Activated CD4-positive, CD25-positive, alpha-beta regulatory T cell treated with anti-CD3 and anti-CD28 coated beads, Interleukin-2, amount 50 U/mL, for 24 hours (primary cell): ENCODE measurements at regions not wholly inside any gene's neighbourhood (a gene's known extent, or its start where the extent isn't known, plus 50 kb on each side); places are given as distances from the start of the nearest gene placed in this dataset.

Experiments
- ATAC-seq, 2 donors: fragments of 150-1000 bp; cut with Tn5 transposase; one replicate each; pipeline ENCODE4 v1.10.0; 2021; ENCODE audit warnings: mild to moderate bottlenecking in 1 of 2, moderate library complexity in 1 of 2

GRCh38 chr15:95350908-95351307 lies 979.6 kb upstream of the NR2F2 start:
- ATAC-seq = no peak

DNA sequence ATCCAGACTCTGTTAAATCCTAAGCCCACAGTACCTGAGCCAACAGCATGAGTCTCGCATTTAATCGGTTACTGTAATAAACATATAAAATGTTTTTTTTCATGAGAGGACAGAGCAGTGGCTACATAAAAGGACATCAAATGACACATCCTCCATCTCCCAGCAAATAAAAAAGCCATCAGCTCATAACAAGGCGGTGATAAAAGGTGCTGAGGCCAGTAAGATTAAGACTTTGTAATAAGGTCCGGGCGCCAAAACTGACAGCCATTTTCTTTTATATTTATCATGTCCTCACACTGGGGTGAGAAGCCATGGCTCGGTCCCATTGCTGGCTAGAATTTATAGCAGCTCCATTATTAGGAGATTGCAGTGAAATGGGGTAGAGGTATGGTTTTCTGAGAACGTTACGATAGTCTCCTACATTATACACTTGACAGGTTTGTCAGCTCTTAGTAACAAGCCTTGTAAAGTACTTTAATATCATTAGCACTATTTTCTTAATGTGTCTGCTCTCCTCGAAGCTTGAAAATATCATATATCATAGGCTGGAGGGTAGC lies 977.8 kb upstream of the NR2F2 start:
- no peak for ATAC-seq

- ATAC-seq = no peak
Observed at GRCh38 chr15:95353512-95353911, 977.0 kb upstream of the NR2F2 start.

DNA sequence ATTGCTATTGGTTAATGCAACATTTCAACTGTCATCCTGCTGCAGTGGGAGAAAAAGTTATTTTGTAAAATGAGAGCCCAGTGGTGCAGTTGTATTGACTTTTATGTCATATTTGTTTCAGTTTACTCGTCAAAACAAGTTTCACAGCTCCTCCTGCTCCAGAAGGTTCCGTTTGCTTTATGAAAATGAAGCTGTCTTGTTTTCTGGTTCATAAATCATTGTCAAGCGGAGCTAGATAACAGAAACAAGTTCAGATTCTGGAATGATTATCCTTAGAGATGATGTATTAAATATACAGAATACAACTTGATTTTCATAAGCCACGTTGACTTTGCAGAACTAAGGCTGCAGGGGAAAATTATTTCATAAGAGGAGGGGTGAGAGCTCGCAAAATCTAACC lies 970.5 kb upstream of the NR2F2 start:
- ATAC-seq = no peak

- no peak for ATAC-seq
Observed at GRCh38 chr15:95362306-95362705, 968.2 kb upstream of the NR2F2 start.

GRCh38 chr15:95363646-95364045 lies 966.9 kb upstream of the NR2F2 start:
- no peak for ATAC-seq

DNA sequence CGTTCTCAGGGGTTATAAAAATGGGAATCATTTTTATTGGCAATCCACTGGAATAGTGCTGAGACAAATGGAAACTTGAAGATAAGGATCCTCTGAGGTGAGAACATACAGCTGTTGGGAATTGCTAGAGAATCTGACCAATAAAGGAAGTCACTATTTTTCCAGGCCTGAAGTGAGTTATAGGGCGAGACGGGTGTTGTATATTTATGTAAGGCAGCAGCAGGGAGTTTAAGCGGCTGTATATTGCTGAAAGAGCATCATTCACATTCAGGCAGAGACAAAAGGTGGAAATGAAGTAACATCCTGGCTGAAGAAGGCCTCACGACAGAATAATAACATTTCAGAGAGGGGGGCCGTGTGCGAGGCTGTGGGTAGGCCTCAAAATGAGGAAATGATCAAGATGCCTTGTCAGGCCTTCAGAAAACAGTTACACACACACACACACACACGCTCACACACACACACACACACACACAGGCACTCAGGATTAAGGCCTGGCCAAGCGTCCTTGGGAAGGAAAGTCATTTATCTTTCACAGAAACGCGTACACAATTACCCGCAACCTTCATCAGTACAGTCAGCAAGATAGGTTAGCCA lies 964.9 kb upstream of the NR2F2 start:
- ATAC-seq = no peak

DNA sequence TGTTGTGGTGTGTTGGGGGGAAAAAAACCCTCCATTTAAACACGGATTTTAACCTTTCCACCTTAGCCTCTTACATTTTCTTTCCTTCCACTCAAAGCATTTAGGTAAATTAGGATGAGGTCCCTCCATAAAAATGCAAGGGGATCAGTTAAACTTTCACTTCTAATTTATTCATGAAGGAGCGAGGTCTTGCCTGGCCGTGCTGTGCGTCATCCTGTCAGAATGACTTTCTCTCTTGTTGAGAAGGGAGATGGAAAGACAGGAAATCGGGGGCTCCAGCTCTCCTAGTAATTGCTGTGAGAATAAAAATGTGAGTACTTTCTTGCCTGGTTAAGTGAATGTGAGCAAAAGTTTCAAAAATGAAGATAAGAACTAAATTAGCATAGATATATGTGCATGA lies 962.3 kb upstream of the NR2F2 start:
- ATAC-seq = no peak

- ATAC-seq = no peak
Observed at GRCh38 chr15:95368755-95369601, 961.5 kb upstream of the NR2F2 start.

GRCh38 chr15:95370291-95370690 lies 960.2 kb upstream of the NR2F2 start:
- no peak for ATAC-seq

GRCh38 chr15:95371664-95372063 lies 958.8 kb upstream of the NR2F2 start:
- ATAC-seq = no peak

DNA sequence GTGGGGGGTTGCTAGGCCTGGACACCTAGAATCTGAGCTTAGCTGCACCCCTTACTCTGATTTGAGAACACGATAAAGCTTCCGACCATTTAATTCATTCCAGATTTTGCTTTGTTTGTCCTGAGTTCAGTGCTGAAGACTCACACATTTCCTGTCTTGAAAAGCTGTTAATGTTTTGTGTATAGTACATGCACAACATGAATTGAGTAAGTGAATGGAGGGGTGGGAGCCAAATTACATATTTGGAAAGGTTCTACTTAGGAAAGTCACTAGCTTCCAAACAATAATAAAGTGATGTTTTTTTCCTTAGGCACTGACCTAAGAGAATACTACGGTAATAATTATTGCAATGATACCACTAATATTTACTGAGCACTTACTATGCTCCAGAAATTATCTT lies 955.2 kb upstream of the NR2F2 start:
- no peak for ATAC-seq

DNA sequence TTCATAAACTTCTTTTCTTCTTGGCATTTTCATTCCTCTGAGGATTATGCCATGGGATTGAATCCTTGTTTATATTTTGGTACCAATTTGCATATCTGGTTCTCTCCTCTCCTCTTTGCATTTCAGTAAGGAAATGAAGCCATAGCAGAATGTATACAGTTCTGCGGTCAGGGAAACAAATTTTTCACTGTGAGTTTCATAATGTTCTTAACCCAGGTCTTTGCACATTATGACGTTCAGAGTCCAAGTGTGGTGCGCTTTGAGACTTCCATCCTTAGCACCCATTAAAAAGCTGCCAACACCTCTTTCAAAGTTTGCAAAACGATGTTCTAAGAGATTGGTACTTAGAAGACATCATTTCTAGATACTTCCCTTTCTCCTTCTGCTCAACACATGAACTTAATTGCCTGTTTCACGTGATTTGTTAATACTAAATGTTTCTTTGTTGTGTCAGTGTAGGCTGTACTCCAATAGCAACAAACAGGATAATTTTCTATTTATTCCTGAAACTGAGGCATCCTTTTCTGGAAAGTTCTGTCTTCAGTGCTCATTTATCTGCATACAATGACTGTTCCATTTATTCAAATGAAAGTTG lies 953.1 kb upstream of the NR2F2 start:
- no peak for ATAC-seq

- no peak for ATAC-seq
Observed at GRCh38 chr15:95394186-95395067, 936.1 kb upstream of the NR2F2 start.

DNA sequence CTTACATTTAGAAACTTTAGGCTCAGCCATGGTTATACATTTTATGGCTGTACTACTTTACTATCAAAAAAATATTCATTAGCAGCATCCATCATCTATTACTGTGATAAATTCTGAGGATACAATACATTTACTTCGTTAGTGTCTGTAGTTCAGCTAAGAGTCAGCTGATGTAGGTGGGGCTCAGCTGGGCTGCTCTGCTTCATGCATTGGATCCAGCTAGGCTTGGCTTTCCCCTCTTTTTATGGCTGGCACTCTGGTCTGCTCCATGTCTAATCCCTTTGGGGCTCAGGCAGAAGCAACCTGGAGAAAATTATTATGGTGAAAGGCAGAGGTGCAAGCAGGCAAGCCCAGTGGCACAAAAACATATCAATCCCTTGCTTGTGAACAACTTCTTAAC lies 930.1 kb upstream of the NR2F2 start:
- ATAC-seq = no peak

DNA sequence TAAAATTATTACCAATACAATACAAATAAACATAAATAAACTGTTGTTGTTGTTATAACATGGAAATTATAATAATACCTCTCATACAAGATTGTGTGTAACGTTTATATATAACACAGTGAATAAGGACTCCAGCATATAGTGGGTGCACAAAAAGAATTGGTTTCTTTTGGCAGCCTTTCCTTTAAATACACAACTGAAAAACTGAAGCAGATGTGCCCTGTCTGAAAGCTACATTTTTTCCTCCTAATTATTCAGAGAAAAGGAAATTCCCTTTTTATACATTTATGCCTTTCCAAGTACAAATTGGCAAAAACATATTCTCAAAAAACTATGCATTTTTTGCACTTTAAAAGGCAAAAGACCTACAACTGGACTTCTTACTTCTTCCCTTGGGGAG lies 928.9 kb upstream of the NR2F2 start:
- ATAC-seq = no peak

DNA sequence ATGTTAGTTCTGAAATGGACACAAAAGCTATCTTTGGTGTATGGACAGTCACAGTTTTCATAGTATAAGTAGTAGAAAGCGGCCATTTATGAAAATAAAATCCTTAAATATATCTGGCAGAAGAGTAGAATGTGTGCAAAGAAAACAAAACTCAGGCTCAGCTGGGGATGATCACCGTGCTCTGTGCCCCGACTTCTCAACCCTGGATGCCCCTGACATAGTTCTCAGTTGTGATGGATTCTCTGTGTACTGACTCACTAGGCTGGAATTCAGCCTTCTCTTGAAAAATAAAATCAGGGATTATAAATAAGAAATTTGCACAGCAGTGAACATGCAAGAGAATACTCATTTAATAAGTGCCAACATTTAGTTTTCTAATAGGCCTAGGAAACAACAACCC lies 925.1 kb upstream of the NR2F2 start:
- ATAC-seq = no peak

- ATAC-seq = no peak
Observed at GRCh38 chr15:95407534-95407933, 923.0 kb upstream of the NR2F2 start.

DNA sequence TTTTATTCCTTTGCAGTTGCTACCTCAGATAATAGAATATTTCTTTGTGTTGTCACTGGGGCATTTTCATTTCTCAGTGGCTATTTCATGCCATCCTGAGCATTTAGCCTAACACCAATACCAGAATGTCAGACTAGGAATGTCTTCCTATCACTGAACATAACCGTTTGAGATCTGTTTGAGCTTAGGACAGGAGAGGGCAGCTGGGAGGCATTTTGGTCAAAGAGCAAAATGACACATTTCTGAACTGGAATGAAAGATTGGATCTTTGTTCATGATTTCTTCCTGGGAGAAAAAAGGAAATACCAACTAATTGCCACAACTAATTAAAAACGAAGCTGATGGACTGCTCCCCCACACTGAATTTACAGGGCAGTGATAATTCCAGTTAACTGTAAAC lies 921.3 kb upstream of the NR2F2 start:
- ATAC-seq = no peak

- ATAC-seq = no peak
Observed at GRCh38 chr15:95409626-95410310, 920.7 kb upstream of the NR2F2 start.

DNA sequence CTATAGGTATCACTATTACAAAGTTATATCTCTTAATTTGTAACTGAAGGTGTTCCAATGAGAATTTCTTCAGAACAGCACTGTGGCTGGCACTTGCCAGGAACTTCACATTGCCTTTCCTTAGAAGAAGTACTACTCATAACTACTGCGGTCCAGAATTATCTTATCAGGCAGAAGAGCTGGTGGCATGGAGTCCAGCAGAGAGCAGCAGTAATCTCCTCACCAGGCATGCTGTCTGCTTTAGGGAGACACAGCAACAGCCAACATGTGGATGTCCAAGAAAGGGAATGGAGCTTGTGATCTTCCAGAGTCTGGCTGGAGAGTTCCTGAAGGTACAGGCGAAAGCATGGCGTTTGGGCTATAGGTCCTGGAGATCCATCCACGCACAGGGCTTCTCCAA lies 919.7 kb upstream of the NR2F2 start:
- ATAC-seq = no peak

DNA sequence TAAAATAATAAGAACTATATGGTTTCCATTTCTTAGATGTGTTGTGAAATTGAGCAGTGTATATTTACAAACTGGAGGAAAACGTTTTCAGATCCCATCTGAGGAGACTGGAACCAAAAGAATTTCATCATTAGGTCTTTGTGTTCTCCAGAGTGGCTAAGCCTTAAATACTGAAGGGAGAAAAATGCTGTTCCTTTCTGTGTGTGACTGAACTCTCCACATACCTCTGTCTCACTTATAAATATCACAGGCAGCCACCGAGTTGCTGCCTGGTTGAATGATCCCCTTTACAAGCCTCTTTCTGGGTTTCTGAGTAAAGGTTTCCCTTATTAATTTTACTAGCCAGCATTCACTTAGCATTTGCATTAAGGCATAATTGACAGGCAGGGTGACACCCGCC lies 913.9 kb upstream of the NR2F2 start:
- no peak for ATAC-seq
